Central memory CD4-positive, alpha-beta T cell (primary cell): ENCODE measurements at regions not wholly inside any gene's neighbourhood (a gene's known extent, or its start where the extent isn't known, plus 50 kb on each side); places are given as distances from the start of the nearest gene placed in this dataset.

Source experiments
- DNase-seq: peaks from one replicate; pipeline ENCODE4 v3.0.0; 2022

- no peak for DNase-seq
Measured at GRCh38 chr7:18154726-18155125, 127.1 kb upstream of the PRPS1L1 start.

- DNase-seq, result no peak
Measured at GRCh38 chr7:18157233-18157632, 129.6 kb upstream of the PRPS1L1 start.

- DNase-seq, result no peak
Measured at GRCh38 chr7:18162657-18163056, 135.0 kb upstream of the PRPS1L1 start.

- DNase-seq, result no peak
Measured at GRCh38 chr7:18163091-18163490, 135.4 kb upstream of the PRPS1L1 start.

GRCh38 chr7:18165166-18165565 is 137.5 kb upstream of the PRPS1L1 start:
- DNase-seq, result no peak

GRCh38 chr7:18166002-18166401 is 138.4 kb upstream of the PRPS1L1 start:
- DNase-seq, result no peak

- no peak for DNase-seq
Measured at GRCh38 chr7:18167815-18168214, 140.2 kb upstream of the PRPS1L1 start.

GRCh38 chr7:18174996-18175395 is 147.3 kb upstream of the PRPS1L1 start:
- no peak for DNase-seq

GRCh38 chr7:18175801-18176450 is 148.3 kb upstream of the PRPS1L1 start:
- DNase-seq, result no peak

GRCh38 chr7:18177129-18177814 is 149.6 kb upstream of the PRPS1L1 start:
- no peak for DNase-seq

GRCh38 chr7:18177815-18178660 is 150.4 kb upstream of the PRPS1L1 start:
- DNase-seq, result no peak

- no peak for DNase-seq
Measured at GRCh38 chr7:18179093-18179492, 151.4 kb upstream of the PRPS1L1 start.

GRCh38 chr7:18180685-18181084 is 153.0 kb upstream of the PRPS1L1 start:
- no peak for DNase-seq

GRCh38 chr7:18189500-18190126 is 162.0 kb upstream of the PRPS1L1 start:
- no peak for DNase-seq

- no peak for DNase-seq
Measured at GRCh38 chr7:18191341-18191740, 163.7 kb upstream of the PRPS1L1 start.

- DNase-seq, result no peak
Measured at GRCh38 chr7:18191862-18192625, 164.4 kb upstream of the PRPS1L1 start.

GRCh38 chr7:18194616-18195015 is 167.0 kb upstream of the PRPS1L1 start:
- DNase-seq, result no peak

- DNase-seq, result no peak
Measured at GRCh38 chr7:18196638-18197037, 169.0 kb upstream of the PRPS1L1 start.

- DNase-seq, result no peak
Measured at GRCh38 chr7:18198868-18199267, 171.2 kb upstream of the PRPS1L1 start.

GRCh38 chr7:18200266-18200665 is 172.6 kb upstream of the PRPS1L1 start:
- DNase-seq, result no peak

- DNase-seq, result no peak
Measured at GRCh38 chr7:18200855-18201254, 173.2 kb upstream of the PRPS1L1 start.

- no peak for DNase-seq
Measured at GRCh38 chr7:18201350-18201749, 173.7 kb upstream of the PRPS1L1 start.
